ENCODE measurements at regions not wholly inside any gene's neighbourhood (a gene's known extent, or its start where the extent isn't known, plus 50 kb on each side); places are given as distances from the start of the nearest gene placed in this dataset.

GRCh38 chr5:117084067-117084466 lies 509.4 kb upstream of the SEMA6A start:
- H3K27me3 ChIP-seq = no peaks in the 10 kb centered on the region
- no peak overlapping the region for H3K27ac ChIP-seq
- H3K4me1 ChIP-seq = no peaks in the 10 kb centered on the region
- TF ChIP-seq, protein P1, sequence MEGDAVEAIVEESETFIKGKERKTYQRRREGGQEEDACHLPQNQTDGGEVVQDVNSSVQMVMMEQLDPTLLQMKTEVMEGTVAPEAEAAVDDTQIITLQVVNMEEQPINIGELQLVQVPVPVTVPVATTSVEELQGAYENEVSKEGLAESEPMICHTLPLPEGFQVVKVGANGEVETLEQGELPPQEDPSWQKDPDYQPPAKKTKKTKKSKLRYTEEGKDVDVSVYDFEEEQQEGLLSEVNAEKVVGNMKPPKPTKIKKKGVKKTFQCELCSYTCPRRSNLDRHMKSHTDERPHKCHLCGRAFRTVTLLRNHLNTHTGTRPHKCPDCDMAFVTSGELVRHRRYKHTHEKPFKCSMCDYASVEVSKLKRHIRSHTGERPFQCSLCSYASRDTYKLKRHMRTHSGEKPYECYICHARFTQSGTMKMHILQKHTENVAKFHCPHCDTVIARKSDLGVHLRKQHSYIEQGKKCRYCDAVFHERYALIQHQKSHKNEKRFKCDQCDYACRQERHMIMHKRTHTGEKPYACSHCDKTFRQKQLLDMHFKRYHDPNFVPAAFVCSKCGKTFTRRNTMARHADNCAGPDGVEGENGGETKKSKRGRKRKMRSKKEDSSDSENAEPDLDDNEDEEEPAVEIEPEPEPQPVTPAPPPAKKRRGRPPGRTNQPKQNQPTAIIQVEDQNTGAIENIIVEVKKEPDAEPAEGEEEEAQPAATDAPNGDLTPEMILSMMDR (IDR thresholded peaks at IDR 0.05) = no peak
- no peak for TF ChIP-seq POLR2A (IDR thresholded peaks at IDR 0.05)
- no peak for TF ChIP-seq EP300 (IDR thresholded peaks at IDR 0.05)
- DNase-seq (ENCODE audit: low spot score in 2 of 2) = no peak
- H3K4me3 ChIP-seq = no peak overlapping the region
- H3K9me3 ChIP-seq = no peaks in the 10 kb centered on the region
- H3K36me3 ChIP-seq = no peaks in the 10 kb centered on the region

DNA sequence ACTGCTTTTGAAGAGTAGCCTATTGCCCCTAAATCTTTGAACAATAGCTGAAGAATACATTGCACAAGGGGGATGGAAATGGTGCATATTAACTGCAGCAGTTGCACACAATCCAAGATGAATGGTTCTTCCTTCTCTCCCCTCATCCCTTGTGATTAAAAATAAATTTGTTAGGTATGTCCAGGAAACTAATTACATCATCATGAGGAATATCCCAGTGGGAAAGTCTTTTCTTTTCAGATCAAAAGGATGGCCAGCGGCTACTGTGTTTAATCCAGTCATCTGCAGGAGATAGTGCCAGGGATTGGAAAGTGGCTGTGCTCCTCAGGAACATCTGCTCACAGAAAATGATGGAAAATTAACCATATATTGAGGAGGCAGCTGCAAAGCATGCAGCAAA lies 508.4 kb upstream of the SEMA6A start:
- Histone ChIP-seq H3K27me3 (no peaks in the 10 kb centered on the region), H3K4me1 (no peaks in the 10 kb centered on the region), H3K36me3 (no peaks in the 10 kb centered on the region), H3K27ac (no peak overlapping the region), H3K4me3 (no peak overlapping the region), H3K9me3 (no peaks in the 10 kb centered on the region)
- TF ChIP-seq, protein P1 (IDR thresholded peaks at IDR 0.05) = no peak
- TF ChIP-seq EP300 (IDR thresholded peaks at IDR 0.05) (no peak), POLR2A (IDR thresholded peaks at IDR 0.05) (no peak), POLR2AphosphoS5 (IDR thresholded peaks at IDR 0.05) (no peak)
- WGBS = 63% methylated on average over 1 of the region's 1 CpG
- no peak for DNase-seq (ENCODE audit: low spot score in 2 of 2)

- H3K27ac ChIP-seq = no peak overlapping the region
- TF ChIP-seq POLR2A (IDR thresholded peaks at IDR 0.05) = no peak
- no peak for TF ChIP-seq POLR2AphosphoS5 (IDR thresholded peaks at IDR 0.05)
- TF ChIP-seq EP300 (IDR thresholded peaks at IDR 0.05) = no peak
- TF ChIP-seq, protein P1 (IDR thresholded peaks at IDR 0.05) = no peak
- WGBS = 88% methylated on average over 2 of the region's 2 CpGs
- no peak overlapping the region for H3K4me3 ChIP-seq
- H3K4me1 ChIP-seq = no peaks in the 10 kb centered on the region
- H3K27me3 ChIP-seq = no peaks in the 10 kb centered on the region
- DNase-seq (ENCODE audit: low spot score in 2 of 2) = no peak
- H3K36me3 ChIP-seq = no peaks in the 10 kb centered on the region
- H3K9me3 ChIP-seq = no peaks in the 10 kb centered on the region
These were observed 502.5 kb upstream of the SEMA6A start for GRCh38 chr5:117077142-117077541.

- no peaks in the 10 kb centered on the region for H3K4me1 ChIP-seq
- WGBS = 90% methylated on average over 2 of the region's 2 CpGs
- TF ChIP-seq EP300 (IDR thresholded peaks at IDR 0.05) (no peak), POLR2AphosphoS5 (IDR thresholded peaks at IDR 0.05) (no peak), POLR2A (IDR thresholded peaks at IDR 0.05) (no peak)
- TF ChIP-seq, protein P1 (IDR thresholded peaks at IDR 0.05) = no peak
These were observed 497.8 kb upstream of the SEMA6A start for GRCh38 chr5:117072439-117072838.

GRCh38 chr5:117065800-117066199 lies 491.2 kb upstream of the SEMA6A start:
- no peaks in the 10 kb centered on the region for H3K36me3 ChIP-seq
- H3K27me3 ChIP-seq = no peaks in the 10 kb centered on the region
- no peaks in the 10 kb centered on the region for H3K4me1 ChIP-seq
- TF ChIP-seq POLR2AphosphoS5 (IDR thresholded peaks at IDR 0.05) (no peak), EP300 (IDR thresholded peaks at IDR 0.05) (no peak), POLR2A (IDR thresholded peaks at IDR 0.05) (no peak)
- TF ChIP-seq, protein P1 (IDR thresholded peaks at IDR 0.05) = no peak
- no peaks in the 10 kb centered on the region for H3K9me3 ChIP-seq
- WGBS = 87% methylated on average over 1 of the region's 1 CpG
- no peak overlapping the region for H3K27ac ChIP-seq
- no peak for DNase-seq (ENCODE audit: low spot score in 2 of 2)
- H3K4me3 ChIP-seq = no peak overlapping the region

More at GRCh38 chr5:117072439-117072838, 497.8 kb upstream of the SEMA6A start:
- H3K9me3 ChIP-seq = peaks cover 4% of the 10 kb centered on the region
- H3K4me3 ChIP-seq = no peak overlapping the region
- no peaks in the 10 kb centered on the region for H3K27me3 ChIP-seq
- no peak overlapping the region for H3K27ac ChIP-seq
- no peak for DNase-seq (ENCODE audit: low spot score in 2 of 2)
- H3K36me3 ChIP-seq = no peaks in the 10 kb centered on the region
